K562 (cell line): ENCODE measurements at regions not wholly inside any gene's neighbourhood (a gene's known extent, or its start where the extent isn't known, plus 50 kb on each side); places are given as distances from the start of the nearest gene placed in this dataset.

Experiments used
- ATAC-seq: fragments of 200-7000 bp; cut with Tn5 transposase; 3 replicates; pipeline ENCODE4 v1.9.1; 2020; ENCODE audit warnings: moderate library complexity
- BruUV-seq: library from RNA; stranded (reverse); fragments of 400-500 nt; replicated peaks from 2 replicates; lab custom pipeline; 2021; lab: Mats Ljungman, UMichigan
- CTCF ChIA-PET: fragments of 300-600 bp; formaldehyde crosslinking; extraction: SDS; loops from one replicate; lab custom pipeline; 2021; ENCODE audit warnings: low intra/inter-chr PET ratio; lab: Yijun Ruan, JAX
- POLR2A ChIA-PET: fragments of 300-600, 350-650 bp; sonication (Branson Sonifier 250); formaldehyde crosslinking; extraction: SDS; loops from one replicate; lab custom pipeline; 2021; ENCODE audit warnings: antibody characterized with exemption, inconsistent platforms; lab: Yijun Ruan, JAX
- DNase-seq, 4 experiments: peaks; one replicate each; pipeline versions ENCODE4 v3.0.0 to v3.0.0-alpha.2; 2011 to 2018; ENCODE audit warnings: low spot score in 3 of 4, mixed read lengths in 3 of 4; ENCODE audit errors: extremely low read depth in 1 of 4
- FAIRE-seq: peaks from 2 replicates; lab custom pipeline; 2011; peaks lifted over from hg19 to GRCh38; lab: Jason Lieb, UNC
- H2AFZ ChIP-seq: 2 replicates; pipeline ENCODE4 v1.6.0; 2011; ENCODE audit warnings: low read depth, low read length, control low read depth, inconsistent platforms
- H3K27ac ChIP-seq: fragments of 200-600 bp; 3 replicates; pipeline ENCODE4 v1.8.0; 2011; ENCODE audit warnings: low read depth, mild to moderate bottlenecking, control low read depth, inconsistent platforms, low read length, moderate library complexity, mixed read lengths; ENCODE audit errors: extremely low read depth
- H3K27me3 ChIP-seq, 2 experiments: fragments of 300-600 bp in 1 of 2; 2 replicates in 1 of 2; 3 replicates in 1 of 2; pipeline versions ENCODE4 v1.6.0 to v1.8.0; 2011; ENCODE audit warnings: inconsistent platforms in 2 of 2, low read length in 2 of 2, mild to moderate bottlenecking in 1 of 2, mixed read lengths in 1 of 2, moderate library complexity in 1 of 2; ENCODE audit not compliant: control insufficient read depth in 2 of 2, insufficient read depth in 2 of 2
- H3K36me3 ChIP-seq: fragments of 300-600 bp; 3 replicates; pipeline ENCODE4 v1.8.0; 2011; ENCODE audit warnings: mild to moderate bottlenecking, low read length, inconsistent platforms; ENCODE audit not compliant: control insufficient read depth, insufficient read depth
- H3K4me1 ChIP-seq, 2 experiments: fragments of 200-600 bp in 1 of 2; replicated peaks in 1 of 2; 2 replicates in 1 of 2; 3 replicates in 1 of 2; pipeline versions ENCODE4 v1.5.1 to v1.8.0; 2011; ENCODE audit warnings: inconsistent platforms in 2 of 2, low read length in 2 of 2, mild to moderate bottlenecking in 1 of 2, mixed read lengths in 1 of 2, moderate library complexity in 1 of 2; ENCODE audit not compliant: control insufficient read depth in 2 of 2, insufficient read depth in 2 of 2
- H3K4me2 ChIP-seq: 2 replicates; pipeline ENCODE4 v1.6.1; 2011; ENCODE audit warnings: low read length, control low read depth, inconsistent platforms, mixed read lengths; ENCODE audit not compliant: insufficient read depth
- H3K4me3 ChIP-seq: fragments of 200-600 bp; sonication (generic), shearing (Covaris generic); 2 replicates; pipeline ENCODE4 v1.5.1; 2016; ENCODE audit warnings: control low read depth, inconsistent platforms
- H3K79me2 ChIP-seq: fragments of 200-600 bp; 3 replicates; pipeline ENCODE4 v1.8.0; 2011; ENCODE audit warnings: low read length, inconsistent platforms; ENCODE audit not compliant: control insufficient read depth, insufficient read depth
- H3K9ac ChIP-seq, 2 experiments: 2 replicates each; pipeline versions ENCODE4 v1.6.0 to v1.6.1; 2011; ENCODE audit warnings: low read depth in 2 of 2, low read length in 2 of 2, control low read depth in 1 of 2, inconsistent platforms in 1 of 2, mild to moderate bottlenecking in 1 of 2, mixed read lengths in 1 of 2; ENCODE audit not compliant: insufficient read depth in 1 of 2
- H3K9me1 ChIP-seq: one replicate; pipeline ENCODE4 v1.6.0; 2011; ENCODE audit warnings: inconsistent platforms, mild to moderate bottlenecking, low read length, moderate library complexity; ENCODE audit not compliant: control insufficient read depth, insufficient read depth
- H3K9me3 ChIP-seq: replicated peaks from 2 replicates; pipeline ENCODE4 v1.5.1; 2011; ENCODE audit warnings: low read depth, low read length, inconsistent platforms; ENCODE audit not compliant: control insufficient read depth, insufficient read depth
- H4K20me1 ChIP-seq: replicated peaks from 2 replicates; pipeline ENCODE4 v1.6.1; 2011; ENCODE audit warnings: low read length, inconsistent platforms, mixed read lengths; ENCODE audit not compliant: control insufficient read depth, insufficient read depth
- BHLHE40 ChIP-seq: IDR thresholded peaks from 2 replicates; pipeline ENCODE4 v1.6.1; 2011; ENCODE audit warnings: low read length, improper control_type of control experiment
- CC2D1A ChIP-seq: fragments of 450-650 bp; IDR thresholded peaks from 2 replicates; pipeline ENCODE4 v1.6.1; 2017; ENCODE audit warnings: mild to moderate bottlenecking
- CXXC5 ChIP-seq: fragments of 250-450 bp; sonication (Bioruptor Pico); IDR thresholded peaks from 2 replicates; pipeline ENCODE4 v1.8.0; 2022; ENCODE audit warnings: inconsistent platforms, mild to moderate bottlenecking, moderate library complexity
- FOXJ3 ChIP-seq: sonication (generic); formaldehyde crosslinking; IDR thresholded peaks from 2 replicates; pipeline ENCODE4 v1.4.0; 2020; ENCODE audit warnings: mild to moderate bottlenecking, missing genetic modification reagents
- PBX2 ChIP-seq, 2 experiments: IDR thresholded peaks in 1 of 2; conservative IDR thresholded peaks in 1 of 2; 2 replicates each; pipeline ENCODE4 v1.6.1; 2016; ENCODE audit warnings: low read depth in 2 of 2, mild to moderate bottlenecking in 1 of 2, missing compliant biosample characterization in 1 of 2, missing genetic modification characterization in 1 of 2, moderate library complexity in 1 of 2
- PCBP2 ChIP-seq: fragments of 200-400 bp; formaldehyde crosslinking; IDR thresholded peaks from 2 replicates; pipeline ENCODE4 v1.6.1; 2018; ENCODE audit warnings: low read length, low read depth, mild to moderate bottlenecking, moderate library complexity; ENCODE audit not compliant: poor library complexity, severe bottlenecking
- PPARD ChIP-seq: fragments of 250-450 bp; sonication (Bioruptor Pico); IDR thresholded peaks from 2 replicates; pipeline ENCODE4 v1.8.0; 2022; ENCODE audit warnings: inconsistent platforms, mild to moderate bottlenecking, moderate library complexity
- RNF2 ChIP-seq: sonication (generic); IDR thresholded peaks from 2 replicates; pipeline ENCODE4 v1.6.1; 2016
- RREB1 ChIP-seq: fragments of 250-450 bp; sonication (Bioruptor Pico); IDR thresholded peaks from 2 replicates; pipeline ENCODE4 v1.4.0; 2020
- SIN3B ChIP-seq: fragments of 450-650 bp; IDR thresholded peaks from 2 replicates; pipeline ENCODE4 v1.6.1; 2017; ENCODE audit warnings: low read depth, mild to moderate bottlenecking, moderate library complexity
- SIRT6 ChIP-seq: IDR thresholded peaks from one replicate; pipeline ENCODE4 v1.6.1; 2012; ENCODE audit warnings: low read depth, mild to moderate bottlenecking, control low read depth, inconsistent platforms, low read length, moderate library complexity
- ZNF165 ChIP-seq: fragments of 250-450 bp; sonication (Bioruptor Pico); IDR thresholded peaks from 2 replicates; pipeline ENCODE4 v1.4.0; 2020; ENCODE audit warnings: borderline replicate concordance
- ZNF217 ChIP-seq: sonication (generic); formaldehyde crosslinking; IDR thresholded peaks from 2 replicates; pipeline ENCODE4 v1.8.0; 2022; ENCODE audit warnings: mild to moderate bottlenecking, missing genetic modification reagents
- ZNF311 ChIP-seq: fragments of 250-450 bp; sonication (Bioruptor Pico); IDR thresholded peaks from 2 replicates; pipeline ENCODE4 v1.4.0; 2020; ENCODE audit warnings: mild to moderate bottlenecking, moderate library complexity
- ZNF445 ChIP-seq: fragments of 250-450 bp; sonication (Bioruptor Pico); IDR thresholded peaks from 2 replicates; pipeline ENCODE4 v1.4.0; 2020; ENCODE audit warnings: low read depth, mild to moderate bottlenecking, moderate library complexity
- WGBS: fragments of 100-300 bp; shearing (Covaris generic); methylation state at CpG from one replicate; pipeline ENCODE4 v1.1.6; 2016; ENCODE audit warnings: low coverage, mixed read lengths; ENCODE audit not compliant: insufficient coverage; ENCODE audit errors: missing lambda C conversion rate; 5-methylcytosine and 5-hydroxymethylcytosine counted together
- in situ Hi-C: fragments of 300-500 bp; cut with MboI; formaldehyde crosslinking; loops from 4 replicates; pipeline ENCODE4 v1.15.0; 2018; ENCODE audit warnings: inconsistent platforms, mixed read lengths
- intact Hi-C: fragments of 100-400 bp; cut with micrococcal nuclease; formaldehyde crosslinking; loops from 2 replicates; pipeline ENCODE4 v1.14.2; 2022

- intact Hi-C loops = loop anchor here (5.0 kb wide), 1 partner anchor 74 kb away; the partner anchor contains the start of gene SP4
- ChIA-PET POLR2A (interaction anchor here (0.6 to 0.9 kb wide), 2 partner anchors 8 to 70 kb away, joined by 3 read pairs; no protein-coding TSS in a partner anchor), CTCF (no interaction called here)
- DNase-seq (no peak), ATAC-seq (no peak)
- Histone ChIP-seq H3K9me3 (no peaks in the 10 kb centered on the region), H3K79me2 (no peaks in the 10 kb centered on the region), H3K27ac (no peak overlapping the region), H3K36me3 (no peaks in the 10 kb centered on the region), H3K27me3 (no peaks in the 10 kb centered on the region), H4K20me1 (no peaks in the 10 kb centered on the region), H3K9ac (no peak overlapping the region), H3K4me3 (no peak overlapping the region)
- TF ChIP-seq BHLHE40 (no peak), PBX2 (CRISPR knock-in tag; IDR thresholded peaks at IDR 0.05; ENCODE audit: low read depth) (no peak), PBX2 (tag; conservative IDR thresholded peaks at IDR 0.05; ENCODE audit: low read depth) (no peak), RREB1 (CRISPR knock-in tag) (no peak), RNF2 (no peak), ZNF165 (no peak), ZNF311 (CRISPR knock-in tag) (no peak), PPARD (CRISPR knock-in tag) (no peak), FOXJ3 (CRISPR knock-in tag) (no peak), CC2D1A (no peak), PCBP2 (no peak), SIN3B (no peak), ZNF445 (no peak), SIRT6 (no peak), ZNF217 (no peak), CXXC5 (CRISPR knock-in tag) (no peak)
- TF ChIP-seq, all 486 proteins: peak for 0
- no peak overlapping the region for H3K4me2 ChIP-seq
- peaks cover 10 to 24% of the 10 kb centered on the region in 2 experiments; a peak in 3 of 5 replicates for H3K4me1 ChIP-seq
- in situ Hi-C loops = no loop called here
- no peak overlapping the region for H2AFZ ChIP-seq
- BruUV-seq = no TSS peak
- no peak for FAIRE-seq
- 34% methylated on average over 4 of the region's 4 CpGs for WGBS
- no peaks in the 10 kb centered on the region for H3K9me1 ChIP-seq
Observed at GRCh38 chr7:21353388-21353780, 74.5 kb upstream of the SP4 start.
